Neutrophil (primary cell): ENCODE measurements at regions not wholly inside any gene's neighbourhood (a gene's known extent, or its start where the extent isn't known, plus 50 kb on each side); places are given as distances from the start of the nearest gene placed in this dataset.

Experiments
- H3K27ac ChIP-seq: fragments of 200-600 bp; sonication (generic); 2 replicates; pipeline ENCODE4 v1.5.1; 2016; ENCODE audit warnings: mild to moderate bottlenecking, moderate library complexity
- H3K27me3 ChIP-seq: fragments of 200-600 bp; sonication (generic); 2 replicates; pipeline ENCODE4 v1.6.0; 2016; ENCODE audit warnings: mild to moderate bottlenecking
- H3K36me3 ChIP-seq: fragments of 200-600 bp; sonication (generic); 2 replicates; pipeline ENCODE4 v1.5.1; 2017
- H3K4me1 ChIP-seq, 2 experiments: fragments of 200-600 bp in 1 of 2; sonication (generic) in 1 of 2; 1 replicate in 1 of 2; 2 replicates in 1 of 2; pipeline versions ENCODE4 v1.5.1 to v1.6.1; 2013 to 2016; ENCODE audit warnings: low read depth in 1 of 2, low read length in 1 of 2, mild to moderate bottlenecking in 1 of 2, moderate library complexity in 1 of 2; ENCODE audit not compliant: control insufficient read depth in 1 of 2, insufficient read depth in 1 of 2
- H3K4me3 ChIP-seq, 2 experiments: fragments of 200-600 bp in 1 of 2; sonication (generic) in 1 of 2; 1 replicate in 1 of 2; 2 replicates in 1 of 2; pipeline ENCODE4 v1.5.1; 2013 to 2016; ENCODE audit warnings: low read depth in 1 of 2, low read length in 1 of 2, mild to moderate bottlenecking in 1 of 2, moderate library complexity in 1 of 2
- H3K9me3 ChIP-seq: fragments of 200-600 bp; sonication (generic); 2 replicates; pipeline ENCODE4 v1.5.1; 2016
- CTCF ChIP-seq: fragments of 200-600 bp; sonication (generic); IDR thresholded peaks from 2 replicates; pipeline ENCODE4 v1.5.1; 2016; ENCODE audit warnings: antibody characterized with exemption

- H3K9me3 ChIP-seq: no peaks in the 10 kb centered on the region
- no peak overlapping the region for H3K4me3 ChIP-seq
- H3K27ac ChIP-seq: no peak overlapping the region
- TF ChIP-seq CTCF: no peak
- no peaks in the 10 kb centered on the region for H3K36me3 ChIP-seq
- H3K4me1 ChIP-seq: no peaks in the 10 kb centered on the region
- no peaks in the 10 kb centered on the region for H3K27me3 ChIP-seq
These were observed 127.7 kb upstream of the PRLR start for GRCh38 chr5:35357973-35358372.

- TF ChIP-seq CTCF: no peak
- no peaks in the 10 kb centered on the region for H3K27me3 ChIP-seq
- no peaks in the 10 kb centered on the region for H3K36me3 ChIP-seq
- no peak overlapping the region for H3K27ac ChIP-seq
- H3K9me3 ChIP-seq: no peaks in the 10 kb centered on the region
- H3K4me1 ChIP-seq: no peaks in the 10 kb centered on the region
- no peak overlapping the region for H3K4me3 ChIP-seq
These were observed 126.4 kb upstream of the PRLR start for GRCh38 chr5:35356725-35357124.

- TF ChIP-seq CTCF: no peak
- H3K4me3 ChIP-seq: no peak overlapping the region
- H3K9me3 ChIP-seq: no peaks in the 10 kb centered on the region
These were observed 124.5 kb upstream of the PRLR start for GRCh38 chr5:35354751-35355150.

GRCh38 chr5:35345222-35345621 is 114.9 kb upstream of the PRLR start:
- no peak for TF ChIP-seq CTCF
- no peaks in the 10 kb centered on the region for H3K9me3 ChIP-seq
- H3K27me3 ChIP-seq: no peaks in the 10 kb centered on the region
- no peaks in the 10 kb centered on the region for H3K36me3 ChIP-seq
- no peaks in the 10 kb centered on the region for H3K4me1 ChIP-seq
- H3K4me3 ChIP-seq: no peak overlapping the region
- H3K27ac ChIP-seq: no peak overlapping the region

More at GRCh38 chr5:35354751-35355150, 124.5 kb upstream of the PRLR start:
- Histone ChIP-seq H3K27me3 (no peaks in the 10 kb centered on the region), H3K4me1 (no peaks in the 10 kb centered on the region), H3K36me3 (no peaks in the 10 kb centered on the region), H3K27ac (no peak overlapping the region)

GRCh38 chr5:35342664-35343063 is 112.4 kb upstream of the PRLR start:
- no peak overlapping the region for H3K4me3 ChIP-seq
- no peaks in the 10 kb centered on the region for H3K9me3 ChIP-seq
- no peaks in the 10 kb centered on the region for H3K36me3 ChIP-seq
- no peaks in the 10 kb centered on the region for H3K4me1 ChIP-seq
- no peak for TF ChIP-seq CTCF
- no peak overlapping the region for H3K27ac ChIP-seq
- H3K27me3 ChIP-seq: no peaks in the 10 kb centered on the region

- Histone ChIP-seq H3K4me1 (no peaks in the 10 kb centered on the region), H3K27ac (no peak overlapping the region), H3K27me3 (no peaks in the 10 kb centered on the region), H3K9me3 (no peaks in the 10 kb centered on the region), H3K4me3 (no peak overlapping the region), H3K36me3 (no peaks in the 10 kb centered on the region)
- TF ChIP-seq CTCF: no peak
These were observed 110.9 kb upstream of the PRLR start for GRCh38 chr5:35341189-35341588.
